ENCODE measurements at regions not wholly inside any gene's neighbourhood (a gene's known extent, or its start where the extent isn't known, plus 50 kb on each side); places are given as distances from the start of the nearest gene placed in this dataset.
"Not testable (repeated sequence)": the region's sequence is repeated elsewhere in the genome, so short reads cannot be mapped to it uniquely, and the experiment has no call there.

DNA sequence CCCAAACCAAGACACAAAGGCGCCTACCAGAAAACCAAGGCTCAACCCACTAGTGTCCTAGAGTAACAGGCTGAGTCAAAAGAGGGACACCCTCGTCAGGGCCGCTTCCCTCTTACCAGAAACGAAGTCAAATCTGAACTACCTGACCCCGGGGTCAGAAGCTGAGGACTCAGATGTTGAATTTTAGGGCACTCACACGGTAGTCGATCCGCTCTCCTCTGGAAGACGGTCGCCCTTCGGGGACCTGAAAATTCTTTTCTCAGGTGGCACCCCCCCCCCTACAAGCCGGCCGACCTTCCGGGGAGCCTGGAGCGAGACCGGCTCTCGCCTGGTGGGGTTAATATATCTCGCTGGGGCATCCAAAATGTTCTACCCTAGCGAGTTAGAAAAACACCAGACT is 121.1 kb upstream of the KCNJ3 start:
- no peak for DNase-seq (ENCODE audit: low read depth)
- H3K4me3 ChIP-seq (ENCODE audit: low read depth, low read length) = no peak overlapping the region
- TF ChIP-seq, protein P1, sequence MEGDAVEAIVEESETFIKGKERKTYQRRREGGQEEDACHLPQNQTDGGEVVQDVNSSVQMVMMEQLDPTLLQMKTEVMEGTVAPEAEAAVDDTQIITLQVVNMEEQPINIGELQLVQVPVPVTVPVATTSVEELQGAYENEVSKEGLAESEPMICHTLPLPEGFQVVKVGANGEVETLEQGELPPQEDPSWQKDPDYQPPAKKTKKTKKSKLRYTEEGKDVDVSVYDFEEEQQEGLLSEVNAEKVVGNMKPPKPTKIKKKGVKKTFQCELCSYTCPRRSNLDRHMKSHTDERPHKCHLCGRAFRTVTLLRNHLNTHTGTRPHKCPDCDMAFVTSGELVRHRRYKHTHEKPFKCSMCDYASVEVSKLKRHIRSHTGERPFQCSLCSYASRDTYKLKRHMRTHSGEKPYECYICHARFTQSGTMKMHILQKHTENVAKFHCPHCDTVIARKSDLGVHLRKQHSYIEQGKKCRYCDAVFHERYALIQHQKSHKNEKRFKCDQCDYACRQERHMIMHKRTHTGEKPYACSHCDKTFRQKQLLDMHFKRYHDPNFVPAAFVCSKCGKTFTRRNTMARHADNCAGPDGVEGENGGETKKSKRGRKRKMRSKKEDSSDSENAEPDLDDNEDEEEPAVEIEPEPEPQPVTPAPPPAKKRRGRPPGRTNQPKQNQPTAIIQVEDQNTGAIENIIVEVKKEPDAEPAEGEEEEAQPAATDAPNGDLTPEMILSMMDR (IDR thresholded peaks at IDR 0.05; ENCODE audit: insufficient read depth, low read depth, low read length, missing control alignments) = no peak

DNA sequence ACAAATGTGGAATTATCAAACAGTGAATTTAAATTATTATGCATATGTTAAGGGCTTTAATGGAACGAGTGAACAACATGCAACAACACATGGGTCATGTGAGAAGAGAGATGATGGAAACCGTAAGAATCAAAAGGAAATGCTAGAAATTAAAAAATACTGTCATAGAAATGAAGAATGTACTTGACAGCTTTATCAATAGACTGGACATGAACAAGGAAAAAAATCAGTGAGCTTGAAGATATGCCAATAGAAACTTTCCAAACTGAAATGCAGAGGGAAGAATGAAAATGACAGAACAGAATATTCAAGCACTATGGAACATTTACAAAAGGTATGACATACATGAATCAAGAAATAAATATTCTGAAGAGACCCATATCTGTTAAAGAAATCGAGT is 117.7 kb upstream of the KCNJ3 start:
- no peak for DNase-seq (ENCODE audit: low read depth)
- TF ChIP-seq, protein P1 (IDR thresholded peaks at IDR 0.05; ENCODE audit: insufficient read depth, low read depth, low read length, missing control alignments) = no peak
- no peak overlapping the region for H3K4me3 ChIP-seq (ENCODE audit: low read depth, low read length)

DNA sequence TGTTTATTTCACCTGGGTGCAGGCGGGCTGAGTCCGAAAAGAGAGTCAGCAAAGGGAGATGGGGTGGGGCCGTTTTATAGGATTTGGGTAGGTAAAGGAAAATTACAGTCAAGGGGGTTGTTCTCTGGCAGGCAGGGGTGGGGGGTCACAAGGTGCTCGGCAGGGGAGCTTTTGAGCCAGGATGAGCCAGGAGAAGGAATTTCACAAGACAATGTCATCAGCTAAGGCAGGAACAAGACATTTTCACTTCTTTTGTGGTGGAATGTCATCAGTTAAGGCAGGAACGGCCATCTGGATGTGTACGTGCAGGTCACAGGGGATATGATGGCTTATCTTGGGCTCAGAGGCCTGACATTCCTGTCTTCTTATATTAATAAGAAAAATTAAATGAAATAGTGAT is 115.8 kb upstream of the KCNJ3 start:
- DNase-seq (ENCODE audit: low read depth); H3K4me3 ChIP-seq (ENCODE audit: low read depth, low read length): not testable (repeated sequence)

DNA sequence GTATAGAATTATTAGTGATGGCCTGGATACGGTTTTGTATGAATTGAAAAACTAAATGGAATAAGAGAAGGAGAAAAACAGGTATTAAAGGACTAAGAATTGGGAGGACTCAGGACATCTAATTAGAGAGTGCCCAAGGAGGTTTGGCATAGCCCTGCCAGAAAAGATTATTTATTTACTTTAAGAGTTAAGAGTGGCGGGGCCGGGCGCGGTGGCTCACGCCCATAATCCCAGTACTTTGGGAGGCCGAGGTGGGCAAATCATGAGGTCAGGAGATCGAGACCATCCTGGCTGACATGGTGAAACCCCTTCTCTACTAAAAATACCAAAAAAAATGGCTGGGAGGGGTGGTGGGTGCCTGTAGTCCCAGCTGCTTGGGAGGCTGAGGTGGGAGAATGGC is 115.2 kb upstream of the KCNJ3 start:
- H3K4me3 ChIP-seq (ENCODE audit: low read depth, low read length); DNase-seq (ENCODE audit: low read depth): not testable (repeated sequence)

DNA sequence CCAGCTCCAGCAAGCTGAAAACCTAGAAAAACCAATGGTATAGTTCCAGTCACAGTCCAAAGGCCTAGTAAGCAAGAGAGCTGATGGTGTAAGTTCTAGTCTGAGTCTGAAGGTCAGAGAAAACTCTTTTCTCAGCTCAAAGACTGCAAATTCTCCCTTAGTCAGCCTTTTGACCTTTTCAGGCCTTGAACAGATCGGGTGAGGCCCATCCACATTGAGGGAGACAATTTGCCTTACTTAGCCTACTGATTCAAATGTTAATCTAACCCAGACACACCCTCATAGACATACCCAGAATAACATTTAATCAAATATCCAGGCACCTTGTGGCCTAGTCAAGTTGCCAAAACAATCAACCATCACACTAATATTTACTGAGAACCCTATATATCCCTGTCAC is 110.8 kb upstream of the KCNJ3 start:
- TF ChIP-seq, protein P1 (IDR thresholded peaks at IDR 0.05; ENCODE audit: insufficient read depth, low read depth, low read length, missing control alignments) = no peak
- DNase-seq (ENCODE audit: low read depth) = no peak

DNA sequence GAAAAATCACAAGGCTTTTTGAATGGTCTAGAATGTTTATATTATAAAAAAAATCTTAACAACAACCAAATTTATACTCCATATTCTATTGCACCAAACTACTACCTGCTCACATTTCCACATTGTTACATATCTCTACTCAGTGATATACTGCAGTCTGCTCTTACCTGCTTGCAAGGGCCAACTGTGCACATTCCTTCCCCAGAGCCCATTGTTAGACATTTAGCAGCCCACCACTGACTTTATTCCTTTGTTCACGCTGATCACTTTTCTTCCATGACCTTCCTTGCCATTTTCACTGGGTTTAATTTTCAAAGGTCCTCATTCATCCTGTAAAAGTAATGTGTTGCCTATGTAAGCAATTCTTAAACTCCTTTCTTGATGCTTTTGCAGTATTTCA is 109.7 kb upstream of the KCNJ3 start:
- no peak overlapping the region for H3K4me3 ChIP-seq (ENCODE audit: low read depth, low read length)
- TF ChIP-seq, protein P1 (IDR thresholded peaks at IDR 0.05; ENCODE audit: insufficient read depth, low read depth, low read length, missing control alignments) = no peak
- DNase-seq (ENCODE audit: low read depth) = no peak

More for the DNA sequence above, 110.8 kb upstream of the KCNJ3 start:
- H3K4me3 ChIP-seq (ENCODE audit: low read depth, low read length) = no peak overlapping the region

DNA sequence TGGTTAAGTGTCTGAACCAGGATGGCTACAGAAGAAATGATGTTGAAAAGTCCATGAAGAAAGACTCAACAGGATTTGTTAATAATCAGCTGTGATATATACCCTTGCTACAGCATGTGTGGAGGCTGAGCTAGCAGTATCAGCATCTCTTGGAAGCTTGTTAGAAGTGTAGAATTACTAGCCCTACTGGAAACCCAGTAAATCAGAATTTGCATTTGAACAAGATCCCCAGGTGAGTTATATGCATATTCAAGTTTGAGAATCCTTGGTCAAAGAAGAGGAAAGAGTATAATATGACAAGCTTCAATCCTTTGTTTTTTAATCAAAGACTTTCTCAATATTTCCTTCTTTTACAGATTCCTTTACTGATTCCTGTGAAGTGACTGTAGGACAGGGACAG is 109.0 kb upstream of the KCNJ3 start:
- H3K4me3 ChIP-seq (ENCODE audit: low read depth, low read length) = no peak overlapping the region
- no peak for DNase-seq (ENCODE audit: low read depth)
- TF ChIP-seq, protein P1 (IDR thresholded peaks at IDR 0.05; ENCODE audit: insufficient read depth, low read depth, low read length, missing control alignments) = no peak

DNA sequence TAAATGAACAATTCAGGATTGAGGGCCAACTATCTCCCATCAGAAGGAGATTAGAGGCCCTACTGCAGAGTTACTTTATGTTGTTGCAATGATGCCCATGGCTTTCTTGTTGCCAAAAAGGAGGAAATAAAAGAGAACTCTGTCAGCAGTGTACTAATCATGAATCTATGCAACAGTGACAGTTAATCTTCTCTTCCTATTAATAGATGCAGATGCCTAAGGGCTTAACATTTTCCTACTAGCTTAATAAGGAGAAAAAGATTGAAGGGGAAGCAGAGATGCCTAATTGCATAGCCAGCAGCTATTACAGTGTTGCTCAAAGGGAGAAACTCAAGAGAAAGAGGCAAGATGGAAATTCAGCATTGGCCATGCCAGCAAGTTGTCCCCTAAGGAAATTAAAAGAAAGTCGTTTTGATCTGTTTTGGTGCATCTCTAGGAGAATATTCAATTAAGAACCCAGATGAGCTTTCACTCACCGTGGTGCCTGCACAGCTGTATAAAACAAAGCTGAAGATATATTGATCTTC is 107.1 kb upstream of the KCNJ3 start:
- DNase-seq (ENCODE audit: low read depth) = no peak
- no peak overlapping the region for H3K4me3 ChIP-seq (ENCODE audit: low read depth, low read length)
- TF ChIP-seq, protein P1 (IDR thresholded peaks at IDR 0.05; ENCODE audit: insufficient read depth, low read depth, low read length, missing control alignments) = no peak

Measured in GM12865 (cell line).